ENCODE measurements at regions not wholly inside any gene's neighbourhood (a gene's known extent, or its start where the extent isn't known, plus 50 kb on each side); places are given as distances from the start of the nearest gene placed in this dataset.

- TF ChIP-seq CTCF (IDR thresholded peaks at IDR 0.05) (no peak), POLR2A (IDR thresholded peaks at IDR 0.05) (no peak)
Measured at GRCh38 chr10:4609251-4609650, 216.8 kb upstream of the AKR1E2 start.
